Ishikawa (cell line): ENCODE measurements at regions not wholly inside any gene's neighbourhood (a gene's known extent, or its start where the extent isn't known, plus 50 kb on each side); places are given as distances from the start of the nearest gene placed in this dataset.

Experiments
- TEAD4 ChIP-seq: IDR thresholded peaks from 2 replicates; pipeline ENCODE4 v1.6.1; 2012
- ZBTB7A ChIP-seq: IDR thresholded peaks from 2 replicates; pipeline ENCODE4 v1.6.1; 2012; ENCODE audit warnings: low read depth

GRCh38 chr16:86730086-86730485, 151.7 kb downstream of the FOXL1 start:
- TF ChIP-seq TEAD4 (no peak), ZBTB7A (no peak)
